C4-2B (cell line): ENCODE measurements at regions not wholly inside any gene's neighbourhood (a gene's known extent, or its start where the extent isn't known, plus 50 kb on each side); places are given as distances from the start of the nearest gene placed in this dataset.

Experiments
- CTCF ChIP-seq: fragments of 450-650 bp; conservative IDR thresholded peaks from 2 replicates; pipeline ENCODE4 v1.5.1; 2017; ENCODE audit warnings: mild to moderate bottlenecking
- ZFX ChIP-seq: fragments of 450-650 bp; IDR thresholded peaks from 2 replicates; pipeline ENCODE4 v1.6.1; 2017

GRCh38 chr3:113084777-113085176, 94.0 kb downstream of the GTPBP8 start:
- TF ChIP-seq CTCF (no peak), ZFX (no peak)
